ENCODE measurements at regions not wholly inside any gene's neighbourhood (a gene's known extent, or its start where the extent isn't known, plus 50 kb on each side); places are given as distances from the start of the nearest gene placed in this dataset.

GRCh38 chr10:45235798-45236220 lies 79.6 kb downstream of the OR13A1 start:
- no peak for TF ChIP-seq CTCF (optimal IDR thresholded peaks at IDR 0.05 in 1 of 3, IDR thresholded peaks at IDR 0.05 in 1 of 3, conservative IDR thresholded peaks at IDR 0.05 in 1 of 3; ENCODE audit: extremely low read depth in 1 of 3, insufficient read depth in 2 of 3, low read length in 3 of 3)
- no peak for TF ChIP-seq EZH2 (IDR thresholded peaks at IDR 0.05; ENCODE audit: low read length)

Data from keratinocyte (primary cell).